NCI-H748 (cell line): ENCODE measurements at regions not wholly inside any gene's neighbourhood (a gene's known extent, or its start where the extent isn't known, plus 50 kb on each side); places are given as distances from the start of the nearest gene placed in this dataset.
A peak's percentile ranks its signal among the peaks of the same experiment; 100 is the strongest.

ENCODE experiments used
- DNase-seq: peaks from one replicate; lab custom pipeline; 2025; ENCODE audit not compliant: unreplicated experiment; lab: John Stamatoyannopoulos, UW

DNA sequence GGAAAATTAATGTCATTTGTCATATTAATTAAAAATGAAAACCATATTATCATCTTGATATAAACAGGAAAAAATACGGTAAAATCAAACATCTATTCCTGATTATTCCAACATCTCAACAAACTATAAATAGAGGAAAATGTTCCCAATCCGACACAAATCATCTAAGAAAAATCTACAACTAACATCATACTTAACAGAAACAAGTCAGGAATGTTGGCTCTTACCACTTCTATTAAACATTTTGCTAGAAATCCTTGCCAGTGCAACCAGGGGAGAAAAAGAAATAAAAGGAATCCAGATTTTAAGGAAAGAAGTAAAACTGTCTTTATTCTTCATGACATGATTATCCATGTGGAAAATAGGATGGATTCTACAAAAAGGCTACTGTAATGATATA, 77.0 kb upstream of the IRF2BP2 start:
- no peak for DNase-seq

- DNase-seq: no peak
Measured at GRCh38 chr1:234686035-234686434, 76.1 kb upstream of the IRF2BP2 start.

GRCh38 chr1:234684856-234685255, 74.9 kb upstream of the IRF2BP2 start:
- DNase-seq: no peak

DNA sequence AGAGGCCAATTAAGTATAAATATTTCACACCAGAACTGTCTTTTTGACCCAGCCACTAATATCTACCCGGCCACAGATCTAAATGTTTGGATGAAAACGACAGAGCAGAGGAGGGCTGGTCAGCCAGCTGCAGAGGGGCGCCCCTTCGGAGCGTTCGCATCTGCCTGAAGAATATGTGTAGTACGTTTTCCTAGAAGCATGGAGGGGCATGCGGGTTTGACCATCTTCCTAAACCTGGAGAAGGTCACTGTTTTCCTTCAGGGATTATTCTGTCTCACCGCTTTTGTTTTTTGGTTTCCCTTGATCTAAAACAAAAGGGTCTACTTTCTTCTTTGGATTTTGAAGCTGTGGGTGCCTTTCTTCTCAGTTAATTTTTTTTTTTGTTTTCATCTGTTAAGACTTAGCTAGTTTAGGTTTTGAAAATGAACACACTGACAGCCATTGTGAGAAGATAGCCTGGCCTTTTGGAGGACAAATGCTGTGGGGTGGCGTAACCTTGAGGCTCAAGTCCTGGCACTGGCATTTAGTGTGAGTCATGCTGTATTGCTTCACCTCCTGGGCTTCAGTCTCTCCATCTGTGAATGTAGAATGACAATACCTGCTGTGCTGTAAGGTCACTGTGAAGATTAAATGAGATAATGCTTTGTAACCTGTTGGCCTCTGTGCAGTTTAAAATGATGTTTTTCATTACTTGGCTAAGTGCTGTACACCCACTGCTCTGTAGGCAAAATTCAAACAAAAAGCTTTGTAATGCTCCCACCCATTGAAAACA, 74.1 kb upstream of the IRF2BP2 start:
- DNase-seq: peak; percentile 2

GRCh38 chr1:234683127-234683860, 73.3 kb upstream of the IRF2BP2 start:
- no peak for DNase-seq

- no peak for DNase-seq
Measured at GRCh38 chr1:234681990-234682389, 72.0 kb upstream of the IRF2BP2 start.

GRCh38 chr1:234681065-234681464, 71.1 kb upstream of the IRF2BP2 start:
- DNase-seq: no peak

DNA sequence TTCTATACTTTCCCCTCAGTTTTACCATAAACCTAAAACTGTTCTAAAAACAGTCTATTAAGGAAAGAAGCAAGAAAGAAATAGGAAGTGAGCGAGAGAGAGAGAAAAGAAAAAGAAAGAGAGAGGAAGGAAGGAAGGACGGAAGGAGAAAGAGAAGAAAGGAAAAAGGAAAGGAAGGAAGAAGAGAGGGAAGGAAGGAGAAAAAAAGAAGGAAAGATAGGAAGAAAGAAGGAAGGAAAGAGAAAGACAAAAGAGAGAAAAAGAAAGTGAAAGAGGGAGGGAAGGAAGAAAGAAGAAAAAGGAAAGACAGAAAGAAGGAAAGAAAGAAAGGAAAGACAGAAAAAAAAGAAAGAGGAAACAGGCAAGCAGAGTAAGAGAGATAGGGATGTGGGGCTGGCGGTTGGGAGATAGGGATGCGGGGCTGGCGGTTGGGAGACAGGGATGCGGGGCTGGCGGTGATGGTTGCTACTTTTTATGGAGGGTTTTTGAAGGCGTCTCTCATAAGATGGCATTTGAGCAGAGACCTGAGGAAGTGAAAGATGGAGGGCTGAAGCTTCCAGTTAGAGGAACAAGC, 70.4 kb upstream of the IRF2BP2 start:
- DNase-seq: no peak

DNA sequence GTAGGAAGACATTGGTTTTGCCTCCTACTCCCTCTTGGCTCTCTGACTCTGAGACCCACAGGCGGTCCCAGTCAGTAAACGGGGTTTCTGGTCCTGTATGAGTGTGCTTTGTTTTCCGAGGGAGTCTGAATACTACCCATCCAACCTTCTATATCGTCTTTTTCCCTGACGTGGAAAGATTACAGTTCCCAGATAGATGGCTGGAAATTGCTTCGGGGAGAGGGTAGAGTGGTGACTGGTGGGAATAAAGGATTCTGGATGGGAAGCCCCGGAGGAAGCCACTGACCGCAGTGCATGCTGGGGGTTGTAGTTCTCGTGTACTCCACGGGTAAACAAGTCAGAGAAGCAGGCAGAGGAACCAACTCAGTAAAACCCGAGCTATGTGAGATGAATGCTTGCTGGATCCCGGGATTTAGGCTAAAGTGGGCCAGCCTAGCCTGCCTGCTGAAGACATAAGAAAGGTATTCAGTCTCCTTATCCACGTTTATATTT, 66.2 kb upstream of the IRF2BP2 start:
- DNase-seq: peak; percentile 80

GRCh38 chr1:234675572-234675971, 65.6 kb upstream of the IRF2BP2 start:
- no peak for DNase-seq

DNA sequence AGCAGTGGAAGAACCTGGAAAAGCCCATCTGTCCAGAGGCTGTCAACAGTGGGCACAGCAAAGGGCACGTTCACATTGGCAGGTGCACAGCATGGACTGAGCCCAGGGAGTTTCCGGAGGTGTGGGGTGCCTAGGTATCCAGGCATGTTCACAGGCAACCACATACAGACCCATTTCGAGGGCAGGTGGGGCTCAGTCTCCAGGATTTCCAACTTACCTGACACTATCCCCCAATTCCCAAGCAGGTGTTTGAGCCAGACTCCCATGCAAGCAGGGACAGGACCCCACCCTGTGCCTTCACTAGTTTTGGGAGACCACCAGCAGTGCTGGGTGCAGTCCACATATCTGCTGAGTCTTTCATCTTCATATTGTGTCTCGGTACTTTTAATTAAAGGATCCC, 65.0 kb upstream of the IRF2BP2 start:
- DNase-seq: no peak

- no peak for DNase-seq
Measured at GRCh38 chr1:234674218-234674815, 64.3 kb upstream of the IRF2BP2 start.

GRCh38 chr1:234672349-234673135, 62.6 kb upstream of the IRF2BP2 start:
- DNase-seq: no peak

- DNase-seq: peak; percentile 54
Measured at GRCh38 chr1:234670967-234671626, 61.1 kb upstream of the IRF2BP2 start.

DNA sequence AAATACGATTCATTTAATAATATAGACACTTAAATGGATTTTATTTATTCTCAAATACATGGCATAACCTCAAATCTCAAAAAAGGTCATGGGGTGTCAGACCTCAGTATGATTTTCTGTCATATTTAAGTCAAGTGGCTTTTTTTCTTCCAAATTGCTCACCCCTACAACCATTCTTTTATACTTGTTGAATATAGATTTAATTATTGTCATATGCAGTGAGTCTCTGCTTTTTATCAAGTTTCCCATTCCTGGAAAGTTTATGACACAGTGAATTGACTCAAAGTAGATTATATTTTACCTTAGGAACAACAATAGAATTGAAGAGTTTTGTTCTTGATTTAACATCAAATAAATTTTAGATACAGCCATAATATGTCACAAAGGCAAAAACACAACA, 59.5 kb upstream of the IRF2BP2 start:
- no peak for DNase-seq

GRCh38 chr1:234668577-234668955, 58.6 kb upstream of the IRF2BP2 start:
- no peak for DNase-seq

DNA sequence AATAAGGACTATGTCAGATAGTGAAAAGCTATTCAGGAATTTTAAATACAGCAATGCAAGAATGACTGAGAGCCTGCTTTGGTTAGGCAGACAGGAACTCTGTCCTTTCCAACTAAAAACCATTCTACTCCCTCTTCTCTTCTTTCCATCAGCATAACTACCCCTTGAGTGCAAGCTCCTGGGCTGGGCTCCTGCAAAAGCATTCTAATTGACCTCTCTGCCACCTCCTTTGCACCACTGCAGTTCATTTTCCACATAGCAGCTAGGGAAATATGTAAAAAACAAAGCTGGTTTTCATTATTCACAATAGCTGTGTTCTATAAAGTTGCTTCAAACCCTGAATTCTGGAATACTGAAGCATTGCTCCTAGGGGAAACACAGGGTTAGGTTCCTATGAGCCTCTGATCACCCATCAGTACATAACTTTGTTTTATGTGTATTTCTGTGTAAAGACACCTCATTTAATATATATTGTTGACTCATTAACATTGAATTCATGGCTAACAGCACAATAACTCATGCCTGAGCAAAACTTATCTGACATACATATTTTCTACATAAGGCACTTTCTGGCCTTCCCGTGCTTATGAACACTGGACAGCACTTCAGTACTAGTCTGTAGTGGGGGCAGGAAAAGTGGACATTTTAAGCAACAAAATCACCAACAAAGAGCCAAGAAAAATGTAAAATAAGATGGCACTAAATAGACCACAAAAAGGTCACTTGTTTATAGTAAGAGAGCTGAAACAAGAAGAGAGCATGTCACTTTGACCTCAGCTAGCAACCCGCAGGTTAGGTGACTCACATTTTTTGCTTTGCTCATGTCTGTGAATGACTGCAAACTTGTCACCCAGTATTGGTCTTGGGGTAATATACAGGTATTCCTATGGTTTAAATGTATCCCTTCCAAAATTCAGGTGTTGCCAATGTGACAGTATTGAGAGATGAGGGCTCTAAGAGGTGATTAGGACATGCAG, 57.9 kb upstream of the IRF2BP2 start:
- no peak for DNase-seq

- no peak for DNase-seq
Measured at GRCh38 chr1:234666761-234667160, 56.8 kb upstream of the IRF2BP2 start.

GRCh38 chr1:234665975-234666605, 56.1 kb upstream of the IRF2BP2 start:
- DNase-seq: no peak
